PFSK-1 (cell line): ENCODE measurements at regions not wholly inside any gene's neighbourhood (a gene's known extent, or its start where the extent isn't known, plus 50 kb on each side); places are given as distances from the start of the nearest gene placed in this dataset.

Experiments used
- FOXP2 ChIP-seq: optimal IDR thresholded peaks from 2 replicates; pipeline ENCODE3; 2011; ENCODE audit warnings: borderline replicate concordance, control low read depth, inconsistent platforms; ENCODE audit not compliant: insufficient read depth; ENCODE audit errors: extremely low read length, extremely low read depth
- POLR2AphosphoS5 ChIP-seq: IDR thresholded peaks from 2 replicates; pipeline ENCODE4 v1.6.1; 2012; ENCODE audit warnings: low read depth, mild to moderate bottlenecking, control low read depth, low read length, moderate library complexity
- REST ChIP-seq, 2 experiments: IDR thresholded peaks; 2 replicates each; pipeline versions ENCODE4 v1.6.1 to v1.8.0; 2011 to 2012; ENCODE audit warnings: low read depth in 2 of 2, low read length in 2 of 2, control low read depth in 1 of 2, inconsistent platforms in 1 of 2, mild to moderate bottlenecking in 1 of 2, moderate library complexity in 1 of 2; ENCODE audit not compliant: insufficient read depth in 1 of 2
- SIN3A ChIP-seq: IDR thresholded peaks from 2 replicates; pipeline ENCODE4 v1.6.1; 2012; ENCODE audit warnings: mild to moderate bottlenecking, low read length, moderate library complexity, borderline replicate concordance; ENCODE audit not compliant: insufficient read depth
- TAF1 ChIP-seq: IDR thresholded peaks from 2 replicates; pipeline ENCODE4 v1.6.1; 2012; ENCODE audit warnings: low read length, control low read depth, borderline replicate concordance; ENCODE audit not compliant: insufficient read depth

- no peak for TF ChIP-seq SIN3A
- no peak for TF ChIP-seq FOXP2
- TF ChIP-seq POLR2AphosphoS5: no peak
- no peak for TF ChIP-seq REST (IDR thresholded peaks at IDR 0.05; ENCODE audit: insufficient read depth in 1 of 2, low read depth in 2 of 2, low read length in 2 of 2)
- no peak for TF ChIP-seq TAF1
Observed at GRCh38 chr9:13508086-13508485, 228.6 kb upstream of the MPDZ start.

GRCh38 chr9:13505797-13506196 lies 226.3 kb upstream of the MPDZ start:
- TF ChIP-seq SIN3A (no peak), POLR2AphosphoS5 (no peak), FOXP2 (no peak), TAF1 (no peak), REST (IDR thresholded peaks at IDR 0.05; ENCODE audit: insufficient read depth in 1 of 2, low read depth in 2 of 2, low read length in 2 of 2) (no peak)

GRCh38 chr9:13503599-13503998 lies 224.1 kb upstream of the MPDZ start:
- TF ChIP-seq FOXP2 (no peak), TAF1 (no peak), SIN3A (no peak), POLR2AphosphoS5 (no peak), REST (IDR thresholded peaks at IDR 0.05; ENCODE audit: insufficient read depth in 1 of 2, low read depth in 2 of 2, low read length in 2 of 2) (no peak)

- TF ChIP-seq SIN3A: no peak
- TF ChIP-seq POLR2AphosphoS5: no peak
- TF ChIP-seq TAF1: no peak
- no peak for TF ChIP-seq FOXP2
- no peak for TF ChIP-seq REST (IDR thresholded peaks at IDR 0.05; ENCODE audit: insufficient read depth in 1 of 2, low read depth in 2 of 2, low read length in 2 of 2)
Observed at GRCh38 chr9:13502484-13502883, 223.0 kb upstream of the MPDZ start.

- TF ChIP-seq FOXP2 (no peak), TAF1 (no peak), REST (IDR thresholded peaks at IDR 0.05; ENCODE audit: insufficient read depth in 1 of 2, low read depth in 2 of 2, low read length in 2 of 2) (no peak), POLR2AphosphoS5 (no peak), SIN3A (no peak)
Observed at GRCh38 chr9:13501018-13501417, 221.5 kb upstream of the MPDZ start.
